Gastroesophageal sphincter (tissue), 4 donors: ENCODE measurements at regions not wholly inside any gene's neighbourhood (a gene's known extent, or its start where the extent isn't known, plus 50 kb on each side); places are given as distances from the start of the nearest gene placed in this dataset.

Experiments used
- ATAC-seq: fragments of 150-250 bp; one replicate; pipeline ENCODE4 v1.9.1; 2016; ENCODE audit warnings: mild to moderate bottlenecking, moderate library complexity
- H3K27ac ChIP-seq, 4 donors: fragments of 200-600 bp; sonication (generic) in 3 of 4; 1 replicate in 3 of 4; 2 replicates in 1 of 4; pipeline ENCODE4 v1.5.1; 2016 to 2019
- H3K27me3 ChIP-seq: fragments of 200-600 bp; sonication (generic); one replicate; pipeline ENCODE4 v1.5.1; 2019
- H3K36me3 ChIP-seq, 2 donors: fragments of 200-600 bp; sonication (generic); one replicate each; pipeline ENCODE4 v1.5.1; 2019; ENCODE audit warnings: control low read depth in 1 of 2
- H3K4me1 ChIP-seq, 3 donors: fragments of 200-600 bp; sonication (generic); 1 replicate in 2 of 3; 2 replicates in 1 of 3; pipeline ENCODE4 v1.5.1; 2016 to 2019; ENCODE audit warnings: control low read depth in 2 of 3
- H3K4me3 ChIP-seq, 2 donors: fragments of 200-600 bp; sonication (generic); one replicate each; pipeline ENCODE4 v1.5.1; 2019; ENCODE audit warnings: mild to moderate bottlenecking in 1 of 2, moderate library complexity in 1 of 2
- H3K9me3 ChIP-seq, 3 donors: fragments of 200-600 bp; sonication (generic); one replicate each; pipeline ENCODE4 v1.5.1; 2017 to 2019; ENCODE audit warnings: control low read depth in 2 of 3
- EP300 ChIP-seq: sonication (generic); formaldehyde crosslinking; IDR thresholded peaks from one replicate; pipeline ENCODE4 v1.6.1; 2017; ENCODE audit warnings: antibody characterized with exemption, mild to moderate bottlenecking
- POLR2A ChIP-seq, 2 donors: fragments of 450-650 bp; IDR thresholded peaks; one replicate each; pipeline ENCODE4 v1.6.1; 2017; ENCODE audit warnings: antibody characterized with exemption in 2 of 2, mild to moderate bottlenecking in 2 of 2, moderate library complexity in 1 of 2
- POLR2AphosphoS5 ChIP-seq: sonication (generic); formaldehyde crosslinking; IDR thresholded peaks from one replicate; pipeline ENCODE4 v1.6.1; 2017; ENCODE audit warnings: antibody characterized with exemption
- WGBS, 2 donors: methylation state at CpG; one replicate each; pipeline ENCODE4 v1.1.5; 2018; ENCODE audit warnings: low coverage in 1 of 2; 5-methylcytosine and 5-hydroxymethylcytosine counted together
- TF ChIP-seq, protein P1 (sequence below), 4 experiments: fragments of 200-600 bp in 2 of 4; fragments of 450-650 bp in 2 of 4; sonication (generic) in 1 of 4; IDR thresholded peaks; one replicate each; pipeline ENCODE4 v1.5.1; 2017 to 2019; ENCODE audit warnings: antibody characterized with exemption in 4 of 4, mild to moderate bottlenecking in 2 of 4, moderate library complexity in 2 of 4

DNA sequence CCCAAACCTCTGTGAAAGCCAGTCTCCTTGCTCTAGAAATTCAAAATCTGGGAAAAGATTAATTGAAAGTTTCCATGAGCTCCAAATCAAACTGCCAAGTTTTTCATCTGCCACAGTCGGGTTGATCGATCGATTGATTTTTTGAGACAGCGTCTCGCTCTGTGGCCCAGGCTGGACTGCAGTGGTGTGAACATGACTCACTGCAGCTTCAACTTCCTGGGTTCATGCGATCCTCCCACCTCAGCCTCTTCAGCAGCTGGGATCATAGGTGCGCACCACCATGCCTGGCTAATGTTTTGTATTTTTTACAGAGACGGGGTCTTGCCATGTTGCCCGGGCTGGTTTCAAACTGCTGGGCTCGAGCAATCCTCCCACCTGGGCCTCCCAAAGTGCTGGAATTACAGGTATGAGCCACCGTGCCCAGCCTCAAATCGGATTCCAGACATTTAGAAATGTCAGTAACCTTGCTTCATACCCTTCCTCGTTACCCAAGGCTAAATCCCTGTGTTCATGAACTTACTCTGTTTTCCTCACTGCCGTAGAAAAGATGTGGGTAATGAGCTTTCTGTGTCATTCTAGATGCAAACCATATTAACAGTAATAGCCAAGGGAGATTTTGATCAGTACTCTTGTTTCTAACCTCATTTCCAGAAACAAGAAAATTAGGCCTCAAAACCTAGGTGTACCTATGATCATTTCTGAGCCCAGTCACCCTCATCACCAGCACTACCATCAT, 105.9 kb upstream of the AKAP13 start:
- TF ChIP-seq EP300 (no peak), POLR2AphosphoS5 (no peak), POLR2A (IDR thresholded peaks at IDR 0.05) (no peak)
- TF ChIP-seq, protein P1, sequence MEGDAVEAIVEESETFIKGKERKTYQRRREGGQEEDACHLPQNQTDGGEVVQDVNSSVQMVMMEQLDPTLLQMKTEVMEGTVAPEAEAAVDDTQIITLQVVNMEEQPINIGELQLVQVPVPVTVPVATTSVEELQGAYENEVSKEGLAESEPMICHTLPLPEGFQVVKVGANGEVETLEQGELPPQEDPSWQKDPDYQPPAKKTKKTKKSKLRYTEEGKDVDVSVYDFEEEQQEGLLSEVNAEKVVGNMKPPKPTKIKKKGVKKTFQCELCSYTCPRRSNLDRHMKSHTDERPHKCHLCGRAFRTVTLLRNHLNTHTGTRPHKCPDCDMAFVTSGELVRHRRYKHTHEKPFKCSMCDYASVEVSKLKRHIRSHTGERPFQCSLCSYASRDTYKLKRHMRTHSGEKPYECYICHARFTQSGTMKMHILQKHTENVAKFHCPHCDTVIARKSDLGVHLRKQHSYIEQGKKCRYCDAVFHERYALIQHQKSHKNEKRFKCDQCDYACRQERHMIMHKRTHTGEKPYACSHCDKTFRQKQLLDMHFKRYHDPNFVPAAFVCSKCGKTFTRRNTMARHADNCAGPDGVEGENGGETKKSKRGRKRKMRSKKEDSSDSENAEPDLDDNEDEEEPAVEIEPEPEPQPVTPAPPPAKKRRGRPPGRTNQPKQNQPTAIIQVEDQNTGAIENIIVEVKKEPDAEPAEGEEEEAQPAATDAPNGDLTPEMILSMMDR (IDR thresholded peaks at IDR 0.05), result no peak
- WGBS, 2 donors, result 90 to 93% methylated on average over 3 to 14 of the region's 14 CpGs
- no peaks in the 10 kb centered on the region for H3K27me3 ChIP-seq
- H3K4me3 ChIP-seq, result no peak overlapping the region
- no peaks in the 10 kb centered on the region for H3K9me3 ChIP-seq
- no peaks in the 10 kb centered on the region for H3K4me1 ChIP-seq
- no peak for ATAC-seq
- no peak overlapping the region for H3K27ac ChIP-seq
- H3K36me3 ChIP-seq, result no peaks in the 10 kb centered on the region

DNA sequence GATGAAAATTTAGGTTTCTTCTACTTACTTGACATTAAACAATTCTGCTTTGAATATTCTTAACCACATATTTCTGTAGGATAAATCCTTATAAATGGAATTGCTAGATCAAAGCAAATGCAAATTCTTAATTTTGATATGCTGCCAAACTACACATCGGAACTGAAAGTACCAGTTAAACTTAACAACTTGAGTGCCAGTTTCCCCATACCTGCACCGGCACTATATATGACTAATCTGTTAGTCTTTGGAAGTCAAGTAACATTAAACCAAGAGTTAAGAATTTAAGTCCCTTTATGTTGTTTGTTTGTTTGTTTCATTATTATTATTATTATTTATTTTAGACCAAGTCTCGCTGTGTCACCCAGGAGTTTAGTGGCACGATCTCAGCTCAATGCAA, 103.9 kb upstream of the AKAP13 start:
- Histone ChIP-seq H3K4me1 (no peaks in the 10 kb centered on the region), H3K36me3 (no peaks in the 10 kb centered on the region), H3K27me3 (no peaks in the 10 kb centered on the region), H3K4me3 (no peak overlapping the region), H3K27ac (no peak overlapping the region), H3K9me3 (no peaks in the 10 kb centered on the region)
- WGBS, 2 donors, result 79 to 86% methylated on average over 4 of the region's 4 CpGs
- TF ChIP-seq POLR2A (IDR thresholded peaks at IDR 0.05), result no peak
- no peak for TF ChIP-seq POLR2AphosphoS5
- TF ChIP-seq, protein P1 (IDR thresholded peaks at IDR 0.05), result no peak
- no peak for TF ChIP-seq EP300
- no peak for ATAC-seq

DNA sequence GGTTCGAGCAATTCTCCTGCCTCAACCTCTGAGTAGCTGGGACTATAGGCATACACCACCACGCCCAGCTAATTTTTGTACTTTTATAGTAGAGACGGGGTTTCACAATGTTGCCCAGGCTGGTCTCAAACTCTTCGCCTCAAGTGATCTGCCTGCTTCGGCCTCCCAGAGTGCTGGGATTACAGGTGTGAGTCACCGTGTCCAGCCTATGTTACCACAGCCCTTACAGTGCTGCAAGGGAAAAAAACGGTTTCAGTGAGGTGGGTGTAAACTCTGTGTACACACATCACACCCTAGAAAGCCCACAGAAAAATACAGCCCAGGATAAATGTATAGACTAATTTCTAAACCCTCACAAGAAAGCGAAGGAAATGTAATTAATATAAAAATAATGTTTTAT, 103.5 kb upstream of the AKAP13 start:
- no peaks in the 10 kb centered on the region for H3K9me3 ChIP-seq
- H3K27ac ChIP-seq, result no peak overlapping the region
- no peak overlapping the region for H3K4me3 ChIP-seq
- no peak for ATAC-seq
- 100% methylated on average over 2 to 4 of the region's 8 CpGs for WGBS, 2 donors
- H3K4me1 ChIP-seq, result no peaks in the 10 kb centered on the region
- TF ChIP-seq POLR2A (IDR thresholded peaks at IDR 0.05) (no peak), EP300 (no peak)
- no peaks in the 10 kb centered on the region for H3K27me3 ChIP-seq
- H3K36me3 ChIP-seq, result no peaks in the 10 kb centered on the region

DNA sequence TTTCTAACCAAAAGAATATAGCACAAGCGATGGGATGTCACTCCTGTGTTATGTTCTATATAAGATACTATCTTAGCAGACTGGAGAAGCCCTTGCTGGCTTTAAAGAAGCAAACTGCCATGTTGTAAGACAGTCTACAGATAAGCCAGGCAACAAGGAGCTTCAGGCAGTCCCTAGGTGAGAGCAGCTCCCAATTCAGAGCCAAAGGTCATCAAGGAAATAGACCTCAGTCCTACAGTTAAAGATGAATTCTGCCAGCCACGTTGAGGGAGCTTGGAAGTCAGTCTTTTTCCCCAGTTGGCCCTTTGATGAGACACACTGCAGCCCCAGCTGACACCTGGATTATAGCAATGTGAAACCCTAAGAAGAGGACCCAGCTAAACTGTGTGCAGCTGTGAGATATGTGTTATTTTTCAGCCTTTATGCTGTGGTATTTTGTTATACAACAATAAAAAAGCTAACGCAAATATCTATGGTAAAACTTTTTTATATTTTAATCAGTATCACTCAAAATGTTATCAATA, 102.5 kb upstream of the AKAP13 start:
- no peak overlapping the region for H3K4me3 ChIP-seq
- ATAC-seq, result no peak
- no peaks in the 10 kb centered on the region for H3K4me1 ChIP-seq
- H3K27me3 ChIP-seq, result no peaks in the 10 kb centered on the region
- 83 to 90% methylated on average over 1 to 3 of the region's 3 CpGs for WGBS, 2 donors
- H3K36me3 ChIP-seq, result no peaks in the 10 kb centered on the region
- no peak overlapping the region for H3K27ac ChIP-seq
- H3K9me3 ChIP-seq, result no peaks in the 10 kb centered on the region
- TF ChIP-seq, protein P1 (IDR thresholded peaks at IDR 0.05), result no peak

DNA sequence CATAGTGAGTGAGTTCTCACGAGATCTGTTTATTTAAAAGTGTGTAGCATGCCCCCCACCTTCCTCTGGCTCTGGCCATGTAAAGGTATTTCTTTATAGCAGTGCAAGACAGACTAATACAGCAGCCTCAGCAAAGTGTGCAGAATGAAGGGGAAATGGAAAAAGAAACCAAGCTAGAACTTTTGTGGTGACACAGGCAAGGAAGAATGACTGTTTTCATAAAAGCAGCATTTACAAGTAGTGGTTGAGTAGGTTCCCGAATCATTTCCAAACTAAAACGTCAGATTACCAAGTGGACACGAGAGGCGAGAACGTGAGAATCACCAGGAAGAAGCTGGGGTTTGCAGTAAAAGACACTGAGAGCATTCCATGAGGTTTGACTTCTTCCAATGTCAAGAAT, 100.2 kb upstream of the AKAP13 start:
- no peaks in the 10 kb centered on the region for H3K27me3 ChIP-seq

More for the DNA sequence above, 100.2 kb upstream of the AKAP13 start:
- H3K9me3 ChIP-seq, result no peaks in the 10 kb centered on the region
- no peak for ATAC-seq
- WGBS, 2 donors, result 82 to 84% methylated on average over 6 of the region's 6 CpGs
- H3K4me3 ChIP-seq, result no peak overlapping the region
- no peaks in the 10 kb centered on the region for H3K4me1 ChIP-seq
- no peak overlapping the region for H3K27ac ChIP-seq
- H3K36me3 ChIP-seq, result no peaks in the 10 kb centered on the region
- TF ChIP-seq POLR2A (IDR thresholded peaks at IDR 0.05) (no peak), EP300 (no peak), POLR2AphosphoS5 (no peak)
- TF ChIP-seq, protein P1 (IDR thresholded peaks at IDR 0.05), result no peak
